OCI-LY3 (cell line): ENCODE measurements at regions not wholly inside any gene's neighbourhood (a gene's known extent, or its start where the extent isn't known, plus 50 kb on each side); places are given as distances from the start of the nearest gene placed in this dataset.

ENCODE experiments used
- CTCF ChIP-seq: fragments of 200-600, 300-600 bp; sonication (generic); IDR thresholded peaks from 2 replicates; pipeline ENCODE4 v1.5.1; 2014; ENCODE audit warnings: antibody characterized with exemption, low read length, low read depth
- EZH2phosphoT487 ChIP-seq: fragments of 200-600 bp; shearing (Covaris generic); IDR thresholded peaks from 2 replicates; pipeline ENCODE4 v1.6.1; 2018; ENCODE audit warnings: antibody characterized with exemption, mixed run types, low read depth

- TF ChIP-seq CTCF (no peak), EZH2phosphoT487 (no peak)
Observed at GRCh38 chr9:113785334-113785733, 90.8 kb upstream of the ZNF618 start.
